ENCODE measurements at regions not wholly inside any gene's neighbourhood (a gene's known extent, or its start where the extent isn't known, plus 50 kb on each side); places are given as distances from the start of the nearest gene placed in this dataset.

DNA sequence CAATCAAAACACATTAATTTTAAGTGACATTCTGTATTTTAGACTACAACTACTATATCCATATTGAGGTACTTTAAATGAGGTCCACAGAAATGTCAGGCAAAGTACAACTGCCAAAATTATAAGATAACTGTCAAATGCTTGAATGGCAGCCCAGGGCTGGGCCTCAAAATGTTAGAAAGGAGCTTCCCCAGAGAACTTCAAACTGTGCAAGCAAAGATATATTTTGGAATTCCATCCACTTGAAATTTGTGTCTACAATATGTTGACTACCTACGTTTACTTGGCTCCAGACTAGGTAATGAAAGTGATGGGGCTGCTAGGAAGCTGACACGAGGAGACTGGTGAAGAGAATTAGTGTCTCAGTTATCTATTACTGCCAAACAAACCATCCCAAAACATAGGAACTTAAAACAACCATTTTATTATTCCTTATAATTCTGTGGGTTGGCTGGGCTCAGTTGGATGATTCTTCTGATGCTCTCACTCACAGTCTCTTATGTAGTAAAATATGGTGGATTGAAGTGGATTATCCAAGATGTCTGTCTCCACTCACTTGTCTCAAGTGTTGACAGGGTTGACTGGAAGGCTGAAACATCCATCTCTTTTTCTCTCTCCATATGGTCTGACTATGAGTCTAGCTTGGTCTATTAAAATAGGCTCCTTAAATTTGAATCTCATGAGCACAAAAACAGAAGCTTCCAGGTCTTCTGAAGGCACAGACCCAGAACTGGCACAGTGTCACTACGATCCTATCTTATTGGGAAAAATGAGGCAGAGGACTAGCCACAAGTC, 74.2 kb downstream of the FZD1 start:
- TF ChIP-seq, protein P1, sequence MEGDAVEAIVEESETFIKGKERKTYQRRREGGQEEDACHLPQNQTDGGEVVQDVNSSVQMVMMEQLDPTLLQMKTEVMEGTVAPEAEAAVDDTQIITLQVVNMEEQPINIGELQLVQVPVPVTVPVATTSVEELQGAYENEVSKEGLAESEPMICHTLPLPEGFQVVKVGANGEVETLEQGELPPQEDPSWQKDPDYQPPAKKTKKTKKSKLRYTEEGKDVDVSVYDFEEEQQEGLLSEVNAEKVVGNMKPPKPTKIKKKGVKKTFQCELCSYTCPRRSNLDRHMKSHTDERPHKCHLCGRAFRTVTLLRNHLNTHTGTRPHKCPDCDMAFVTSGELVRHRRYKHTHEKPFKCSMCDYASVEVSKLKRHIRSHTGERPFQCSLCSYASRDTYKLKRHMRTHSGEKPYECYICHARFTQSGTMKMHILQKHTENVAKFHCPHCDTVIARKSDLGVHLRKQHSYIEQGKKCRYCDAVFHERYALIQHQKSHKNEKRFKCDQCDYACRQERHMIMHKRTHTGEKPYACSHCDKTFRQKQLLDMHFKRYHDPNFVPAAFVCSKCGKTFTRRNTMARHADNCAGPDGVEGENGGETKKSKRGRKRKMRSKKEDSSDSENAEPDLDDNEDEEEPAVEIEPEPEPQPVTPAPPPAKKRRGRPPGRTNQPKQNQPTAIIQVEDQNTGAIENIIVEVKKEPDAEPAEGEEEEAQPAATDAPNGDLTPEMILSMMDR (IDR thresholded peaks at IDR 0.05): no peak
- TF ChIP-seq POLR2AphosphoS5 (IDR thresholded peaks at IDR 0.05): no peak

Measured in gastroesophageal sphincter (tissue), 3 donors.